DMS 273 (cell line): ENCODE measurements at regions not wholly inside any gene's neighbourhood (a gene's known extent, or its start where the extent isn't known, plus 50 kb on each side); places are given as distances from the start of the nearest gene placed in this dataset.

Experiments used
- DNase-seq: peaks from one replicate; lab custom pipeline; 2025; ENCODE audit not compliant: unreplicated experiment; lab: John Stamatoyannopoulos, UW

DNA sequence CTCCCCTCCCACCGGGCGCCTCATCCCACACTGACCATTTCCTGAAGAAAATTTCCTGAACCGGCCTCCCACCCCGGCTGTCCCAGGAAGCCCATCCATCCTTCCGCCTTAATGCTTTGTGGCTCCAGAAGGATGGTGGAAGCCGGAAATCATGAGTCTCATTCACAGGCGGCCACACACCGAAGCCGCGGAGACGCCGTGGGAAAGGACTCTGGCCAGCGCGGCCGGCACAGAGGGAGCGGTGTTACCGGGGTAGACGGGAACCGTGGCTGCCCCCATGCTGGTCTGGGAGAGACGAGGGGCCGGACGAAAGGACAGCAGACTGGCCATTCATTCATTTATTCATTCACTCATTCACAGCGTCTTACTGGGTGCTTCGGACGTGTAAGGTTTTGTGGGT lies 326.8 kb downstream of the SEC14L1 start:
- no peak for DNase-seq

DNA sequence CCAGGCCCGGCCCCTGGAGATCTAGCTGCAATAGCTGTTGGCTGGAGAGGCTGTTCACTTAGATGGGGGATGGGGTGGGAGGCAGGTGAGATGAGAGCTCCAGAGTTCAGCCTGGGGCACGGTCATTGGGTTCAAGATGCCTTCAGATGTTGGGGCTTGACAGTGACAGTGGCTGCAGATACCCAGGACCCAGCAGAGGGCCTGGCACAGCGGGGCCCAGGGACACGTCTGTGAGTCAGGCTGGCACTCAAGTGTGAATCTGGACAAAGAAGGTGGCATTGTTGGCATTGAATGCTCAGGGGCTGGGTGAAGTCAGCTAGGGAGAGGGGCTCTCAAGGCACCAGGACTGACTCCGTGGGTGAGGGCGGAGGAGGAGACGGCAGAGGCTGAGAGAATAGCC lies 328.1 kb downstream of the SEC14L1 start:
- DNase-seq, result no peak

DNA sequence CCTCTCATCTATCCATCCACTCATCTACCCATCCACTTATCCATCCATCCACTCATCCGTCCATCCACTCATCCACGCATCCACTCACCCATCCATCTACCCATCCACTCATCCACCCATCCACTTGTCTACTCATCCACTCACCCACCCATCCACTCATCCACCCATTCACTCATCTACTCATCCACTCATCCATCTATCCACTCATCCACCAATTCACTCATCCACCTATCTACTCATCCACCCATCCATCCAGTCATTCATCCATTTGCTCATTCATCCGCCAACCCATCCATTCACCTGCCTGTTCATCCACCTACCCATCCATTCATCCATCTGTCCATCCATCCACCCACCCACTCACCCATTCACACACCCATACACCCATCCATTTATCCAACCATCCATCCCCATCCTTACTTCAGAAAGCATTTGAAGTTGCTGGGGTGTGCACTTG lies 329.6 kb downstream of the SEC14L1 start:
- DNase-seq, result no peak

DNA sequence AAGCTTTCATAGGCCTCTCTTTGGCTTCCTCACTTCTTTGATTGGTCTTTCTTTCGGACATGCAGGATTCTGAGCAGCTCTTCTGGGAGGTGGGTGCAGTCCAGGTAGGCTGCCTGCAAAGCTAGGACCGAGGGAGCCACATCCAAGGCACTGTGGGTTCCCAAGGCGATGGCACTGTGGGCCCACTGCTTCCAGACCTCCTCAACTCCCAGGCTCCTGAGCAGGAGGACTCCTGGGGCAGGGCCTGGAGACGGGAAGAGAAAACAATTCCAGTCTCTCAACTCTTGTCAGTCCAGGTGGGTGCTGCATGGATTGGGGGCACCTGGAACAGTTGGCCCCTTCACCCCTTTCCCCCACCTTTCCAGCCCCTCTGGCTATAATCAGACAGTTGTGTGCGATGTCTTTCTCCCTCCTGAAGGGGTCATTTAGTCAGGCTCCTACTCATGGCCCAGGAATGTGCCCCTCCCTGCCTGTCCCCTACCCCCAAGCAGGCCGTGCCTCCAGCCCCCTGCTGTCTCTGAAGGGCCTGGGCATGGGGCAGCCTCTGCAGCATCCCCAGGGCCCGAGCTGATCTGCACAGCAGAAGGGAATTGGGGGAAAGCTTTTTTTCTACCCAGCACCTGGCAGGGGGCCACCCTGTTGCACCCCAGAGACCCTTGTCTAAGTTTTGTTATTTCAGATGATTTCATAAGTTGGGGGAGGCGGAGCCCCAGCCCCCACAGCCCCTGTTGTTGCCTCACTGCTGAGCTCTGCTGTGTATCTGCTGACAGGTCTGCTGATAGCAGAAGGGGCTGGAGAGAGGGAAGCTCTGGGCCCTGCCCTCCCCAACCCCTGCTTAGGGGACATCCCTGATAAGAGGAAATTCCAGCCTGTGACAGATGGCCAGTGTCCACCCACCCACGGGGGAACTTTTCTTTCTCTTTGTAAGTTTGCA lies 330.3 kb downstream of the SEC14L1 start:
- peak; percentile 46 for DNase-seq

DNA sequence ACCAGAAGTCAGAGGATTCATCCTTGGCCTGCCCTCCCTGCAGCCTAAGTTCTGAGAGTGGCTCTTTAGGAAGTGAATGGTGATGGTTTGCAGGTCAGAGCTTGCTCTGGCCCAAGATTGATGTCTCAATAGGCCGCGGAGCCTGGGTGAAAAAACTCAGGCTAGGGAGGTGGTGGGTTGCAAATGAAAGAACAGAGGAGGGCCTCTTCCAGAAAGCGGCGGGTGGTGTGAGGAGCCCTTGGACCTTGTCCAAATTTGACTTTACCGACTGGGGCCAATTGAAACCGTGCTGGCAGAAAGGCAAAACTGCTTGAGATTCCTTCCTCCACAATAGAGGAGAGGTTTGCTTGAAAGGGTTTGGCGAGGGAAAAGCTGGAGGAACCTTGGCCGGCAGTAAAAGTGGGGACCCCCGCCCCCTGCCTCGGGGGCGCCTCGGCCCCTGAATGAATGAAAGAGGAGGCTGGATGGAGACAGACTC lies 331.3 kb downstream of the SEC14L1 start:
- DNase-seq, result peak; percentile 89

DNA sequence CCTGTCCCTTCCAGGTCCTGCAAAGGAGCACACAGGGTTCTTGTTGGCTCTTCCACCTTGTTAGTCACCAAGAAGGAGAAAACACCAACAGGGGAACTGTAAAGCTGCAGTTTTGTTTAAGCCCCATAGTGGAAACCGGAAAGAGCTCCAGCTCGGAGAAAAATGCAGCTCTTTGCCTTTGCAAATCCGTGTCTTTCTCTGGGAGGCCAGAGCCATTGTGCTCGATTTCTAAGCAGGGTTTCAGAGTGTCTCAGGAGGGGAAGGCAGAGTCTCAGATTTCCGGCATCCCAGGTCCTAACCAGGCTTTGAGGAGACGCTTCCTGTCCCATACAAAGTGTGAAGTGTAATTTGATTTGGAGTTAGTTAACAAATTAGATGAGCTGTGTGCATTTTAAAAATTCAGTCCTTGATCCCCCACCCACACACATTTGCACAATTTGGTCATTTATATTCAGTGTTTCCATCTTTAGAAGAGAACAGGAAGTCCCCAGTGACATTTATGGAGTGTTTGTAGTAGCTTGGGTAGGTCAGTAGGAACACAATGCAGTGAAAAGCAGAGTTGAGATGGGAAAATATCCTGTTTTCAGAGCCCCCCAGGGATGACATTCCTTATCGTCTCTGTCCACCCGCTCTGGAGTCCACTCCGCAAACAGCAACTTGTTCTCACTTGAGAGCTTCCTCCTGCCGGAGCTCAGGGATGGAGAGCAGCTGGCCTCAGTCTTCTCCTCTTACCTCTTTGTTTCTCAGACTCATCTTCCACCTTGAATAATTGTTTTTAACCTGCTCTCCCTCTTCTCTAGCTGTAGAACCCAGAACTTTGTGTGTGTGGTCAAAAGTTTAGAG lies 331.9 kb downstream of the SEC14L1 start:
- DNase-seq, result peak; percentile 50

DNA sequence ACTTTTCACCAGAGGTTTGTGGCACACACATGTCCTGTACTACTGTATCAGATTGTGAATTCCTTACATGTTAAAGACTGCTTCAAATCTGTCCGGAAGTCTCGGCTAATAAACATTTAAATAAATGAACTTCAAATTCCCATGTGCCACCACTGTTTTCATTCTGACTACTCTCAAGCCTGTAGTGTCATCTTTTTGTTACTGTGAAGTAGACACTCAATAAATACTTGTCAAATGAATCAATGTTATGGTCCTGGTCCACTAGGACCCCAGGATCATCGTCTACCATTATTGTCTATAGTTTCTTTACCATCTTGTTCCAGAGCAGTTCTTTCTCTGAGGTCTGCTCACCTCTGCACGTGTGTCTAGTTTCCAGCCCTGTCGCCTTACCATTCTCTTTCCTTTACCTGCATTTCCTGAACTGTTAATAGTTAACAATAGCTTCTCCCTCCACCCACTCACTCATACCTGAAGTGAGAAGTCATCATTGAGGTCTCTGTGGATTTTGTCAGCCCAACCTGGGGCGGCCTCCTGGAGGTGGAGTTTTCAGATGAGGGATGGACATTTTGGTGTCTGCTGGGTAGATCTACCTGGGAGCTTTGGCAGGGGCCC lies 333.0 kb downstream of the SEC14L1 start:
- DNase-seq, result no peak

DNA sequence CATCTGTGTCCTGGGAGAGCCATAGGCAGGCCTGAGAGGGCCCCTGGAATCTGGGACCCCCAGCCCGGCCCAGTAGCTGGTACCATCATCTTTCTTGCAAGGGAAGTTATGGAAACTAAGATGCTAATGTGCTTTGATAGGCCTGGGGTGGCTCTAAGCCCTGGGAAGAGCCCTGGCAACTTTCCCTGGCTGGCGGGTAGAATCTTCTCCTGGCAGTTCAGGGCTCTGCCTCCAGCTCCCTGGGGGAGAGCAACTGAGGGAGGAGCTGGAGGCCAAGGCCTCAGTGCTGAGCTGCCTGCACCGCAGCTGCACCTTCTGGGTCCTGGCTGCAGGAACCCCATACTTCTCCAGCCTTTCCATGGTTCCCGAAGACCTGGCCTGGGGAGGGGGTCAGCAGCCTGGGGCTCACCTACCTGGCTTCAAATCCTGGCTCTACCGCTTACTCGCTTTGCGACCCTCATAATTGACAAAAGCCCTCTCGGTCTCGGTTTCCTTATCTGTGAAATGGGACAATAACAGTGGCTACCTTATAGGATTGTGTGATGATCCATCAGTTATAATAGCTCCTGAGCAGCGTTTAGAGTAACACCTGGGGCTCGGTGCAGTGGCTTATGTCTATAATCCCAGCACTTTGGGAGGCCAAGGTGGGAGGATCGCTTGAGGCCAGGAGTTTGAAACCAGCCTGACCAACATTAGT lies 333.7 kb downstream of the SEC14L1 start:
- peak; percentile 48 for DNase-seq

DNA sequence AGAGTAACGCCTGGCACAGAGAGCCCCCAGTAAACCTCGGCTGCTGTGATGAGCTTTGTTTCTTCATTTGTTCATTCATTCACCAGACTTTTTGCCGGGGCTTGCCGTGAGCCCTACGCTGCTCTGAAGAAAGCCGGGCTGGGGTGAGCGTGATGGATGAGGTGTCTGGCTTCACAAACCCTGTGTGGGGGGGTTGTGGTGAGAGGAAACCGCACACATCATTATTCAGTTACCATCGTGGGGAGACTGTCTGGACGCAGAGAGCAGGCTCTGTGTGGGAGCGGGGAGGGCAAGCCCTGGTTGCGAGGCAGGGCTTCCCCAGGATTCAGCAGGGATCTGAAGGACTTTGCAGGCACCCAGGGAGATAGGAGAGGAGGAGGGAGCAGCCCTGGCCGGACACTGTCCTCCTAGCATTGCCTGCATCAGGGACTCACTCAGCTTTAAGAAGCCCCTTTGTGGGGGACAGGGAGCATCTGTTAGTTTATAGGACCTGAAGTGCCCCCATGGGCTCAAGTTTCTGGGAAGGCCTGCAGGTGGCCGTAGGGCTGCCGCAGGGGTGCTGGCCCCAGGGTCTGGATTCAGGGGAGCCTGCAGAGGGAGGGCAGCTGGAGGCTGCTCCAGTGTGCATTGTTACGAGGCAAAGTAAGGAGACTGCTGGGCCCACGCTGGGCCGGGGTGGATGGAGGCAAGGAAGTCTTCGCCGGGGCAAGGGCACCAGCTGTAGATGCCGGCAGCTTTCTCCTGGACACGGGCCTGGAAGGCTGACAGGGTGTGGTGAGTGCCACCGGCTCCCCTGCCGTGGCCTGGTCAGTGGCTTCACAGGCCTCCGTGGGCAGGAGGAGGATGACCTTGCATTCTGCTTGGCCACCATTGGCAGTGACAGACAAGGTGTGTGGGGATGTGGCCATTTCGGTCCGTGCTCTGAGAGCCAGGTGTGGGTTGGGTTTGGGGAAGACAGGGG lies 334.5 kb downstream of the SEC14L1 start:
- no peak for DNase-seq

DNA sequence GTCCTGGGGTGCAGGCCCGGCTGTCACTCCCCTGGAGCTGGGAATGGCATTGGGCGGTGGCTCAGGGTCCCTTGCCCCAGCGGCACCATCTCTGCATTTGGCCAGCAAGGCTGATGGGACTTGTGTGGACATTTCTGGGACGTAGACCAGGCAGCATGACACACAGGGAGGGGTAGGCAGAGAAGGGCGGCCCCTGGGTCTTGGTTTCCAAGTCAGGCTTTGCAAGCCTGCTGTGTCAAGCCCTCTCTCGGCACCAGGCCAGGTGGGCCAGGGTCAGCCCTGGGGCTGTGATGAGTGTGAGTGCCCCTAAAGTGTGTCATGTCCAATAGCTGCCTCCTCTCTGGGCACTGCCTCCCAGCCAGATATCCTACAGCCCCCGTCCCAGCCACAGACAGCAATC lies 335.2 kb downstream of the SEC14L1 start:
- DNase-seq, result no peak

DNA sequence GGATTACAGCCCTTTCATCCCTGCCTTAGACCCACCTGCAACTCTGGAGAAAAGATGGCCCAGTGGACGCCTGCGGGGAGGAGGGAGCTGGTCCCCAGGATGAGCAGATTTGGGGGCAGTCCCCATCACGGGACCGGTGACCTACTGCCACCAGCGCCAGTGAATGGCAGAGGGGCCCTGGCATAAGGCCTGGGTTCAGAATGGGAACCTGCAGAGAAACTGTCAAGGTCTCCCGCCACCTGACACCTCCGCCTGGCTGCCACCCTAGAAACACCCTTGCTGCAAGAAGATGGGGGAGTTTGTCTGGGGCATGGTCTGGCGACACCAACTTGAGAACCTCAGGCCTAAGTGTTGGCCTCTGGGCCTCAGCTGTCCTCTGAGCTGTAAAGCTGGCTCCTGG lies 335.7 kb downstream of the SEC14L1 start:
- DNase-seq, result no peak

DNA sequence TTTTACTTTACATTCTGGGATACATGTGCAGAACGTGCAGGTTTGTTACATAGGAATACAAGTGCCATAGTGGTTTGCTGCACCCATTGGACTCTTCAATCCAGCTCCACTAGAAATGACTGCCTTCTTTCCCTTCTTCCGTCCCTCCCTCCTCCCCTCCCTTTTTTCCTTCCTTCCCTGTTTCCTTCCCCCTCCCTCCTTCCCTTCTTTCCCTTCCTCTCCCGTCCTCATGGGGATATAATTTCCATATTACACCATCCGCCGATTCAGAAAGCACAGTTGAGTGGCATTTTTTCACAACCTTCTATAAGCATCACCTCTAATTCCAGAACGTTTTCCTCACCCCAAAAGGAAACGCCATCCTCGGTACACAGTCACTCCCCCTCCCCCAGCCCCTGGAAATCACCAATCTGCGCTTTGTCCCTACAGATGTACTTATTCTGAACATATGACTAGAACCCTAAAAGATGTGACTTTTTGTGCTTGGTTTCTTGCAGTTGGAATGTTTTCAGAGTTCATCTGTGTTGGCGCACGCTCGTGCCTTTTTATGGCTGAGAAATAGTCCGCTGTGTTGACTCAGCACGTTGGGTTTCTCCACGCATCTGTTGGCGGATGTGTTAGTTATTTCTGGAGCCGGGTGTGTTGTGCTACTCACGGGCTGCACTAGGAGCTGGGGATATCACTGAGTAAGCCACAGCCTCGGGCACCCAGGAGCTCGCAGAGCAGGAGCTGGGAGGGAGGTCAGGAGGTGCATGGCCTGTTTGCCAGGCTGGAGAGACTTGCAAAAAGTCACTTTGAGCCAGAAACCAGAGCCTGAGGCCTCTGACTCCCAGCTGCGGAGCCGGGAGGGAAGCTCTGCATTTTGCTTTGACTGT lies 336.4 kb downstream of the SEC14L1 start:
- no peak for DNase-seq

DNA sequence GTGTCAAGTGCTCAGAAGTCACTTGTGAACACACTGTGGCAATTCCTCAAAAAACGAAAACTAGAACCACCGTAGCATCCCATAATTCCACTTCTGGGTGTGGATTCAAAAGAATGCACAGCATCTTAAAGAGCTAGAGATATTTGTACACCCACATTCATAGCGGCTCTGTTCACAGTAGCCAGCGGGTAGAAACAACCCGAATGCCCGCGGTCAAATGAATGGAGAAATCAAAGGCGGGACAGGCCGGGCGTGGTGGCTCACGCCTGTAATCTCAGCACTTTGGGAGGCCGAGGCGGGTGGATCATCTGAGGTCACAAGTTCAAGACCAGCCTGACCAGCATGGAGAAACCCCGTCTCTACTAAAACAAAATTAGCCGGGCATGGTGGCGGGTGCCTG lies 337.5 kb downstream of the SEC14L1 start:
- no peak for DNase-seq

DNA sequence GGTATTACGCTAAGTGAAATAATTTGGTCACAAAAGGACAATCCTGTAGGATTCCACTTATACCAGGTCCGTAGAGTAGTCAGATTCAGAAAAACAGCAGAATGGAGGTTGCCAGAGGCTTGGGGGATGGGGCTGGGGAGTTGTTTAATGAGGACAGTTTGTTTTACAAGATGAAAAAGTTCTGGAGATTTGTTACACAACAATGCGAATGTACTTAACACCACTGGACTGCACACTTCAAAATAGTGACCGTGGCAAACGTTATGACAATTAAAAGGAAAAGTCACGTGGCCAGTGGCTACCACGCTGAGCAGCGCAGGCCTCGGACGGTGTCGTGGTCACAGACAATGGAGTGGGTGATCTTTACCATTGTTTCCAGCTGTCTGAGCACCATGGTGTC lies 338.1 kb downstream of the SEC14L1 start:
- no peak for DNase-seq

DNA sequence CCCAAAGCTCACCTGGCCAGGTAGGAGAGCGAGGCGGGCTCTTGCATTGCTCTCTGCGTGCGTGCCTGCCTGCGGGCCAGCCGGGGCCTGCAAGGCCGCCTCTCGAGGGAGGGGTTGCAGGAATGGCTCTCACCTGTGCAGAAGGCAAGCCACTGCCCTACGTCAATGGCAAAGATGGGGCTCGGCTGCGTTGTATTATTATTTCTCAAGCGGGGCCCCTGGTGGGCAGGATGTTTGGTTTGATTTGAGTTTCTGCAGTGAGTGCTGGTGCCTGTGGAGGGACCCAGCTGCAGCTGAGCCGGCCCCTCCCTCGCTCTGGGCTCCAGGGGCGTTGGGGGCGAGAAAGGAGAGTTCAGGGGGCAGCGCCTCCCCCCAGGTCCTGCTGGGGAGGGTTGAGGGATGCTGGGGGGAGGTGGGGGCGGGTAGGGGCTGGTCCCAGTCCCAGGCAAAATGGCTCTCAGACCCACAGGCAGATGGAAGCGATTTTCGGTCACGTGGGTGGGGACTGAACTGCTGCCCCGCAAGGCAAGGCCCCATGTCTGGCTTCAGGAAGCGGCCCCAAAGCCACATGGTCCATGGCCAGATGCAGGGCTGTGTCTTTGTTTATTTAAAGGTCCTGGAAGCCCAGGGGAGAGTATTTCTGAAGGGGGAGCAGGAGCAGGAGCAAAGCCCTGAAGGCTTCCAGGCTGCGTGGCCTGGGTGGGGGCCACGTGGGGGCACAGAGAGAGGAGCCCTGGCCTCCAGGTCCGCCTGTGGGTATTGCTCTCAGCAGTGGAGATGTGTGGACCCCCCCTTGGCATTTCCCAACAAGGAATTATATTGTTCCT lies 338.8 kb downstream of the SEC14L1 start:
- DNase-seq, result peak; percentile 60

DNA sequence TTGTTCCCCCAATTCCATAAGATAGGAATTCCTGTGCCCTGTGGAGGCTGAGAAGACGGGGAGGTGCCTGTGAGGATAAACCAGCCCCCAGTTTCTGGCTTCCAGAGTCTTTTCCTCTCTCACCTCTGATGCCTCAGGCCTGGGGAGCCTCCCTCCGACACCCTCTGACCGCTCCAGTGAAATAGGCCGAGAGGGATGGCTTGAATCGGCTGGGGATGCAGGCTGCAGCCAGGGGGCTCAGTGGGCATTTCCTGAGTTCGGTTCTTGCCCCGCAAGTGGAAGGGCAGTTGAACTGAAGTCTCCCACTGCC lies 339.4 kb downstream of the SEC14L1 start:
- DNase-seq, result no peak

DNA sequence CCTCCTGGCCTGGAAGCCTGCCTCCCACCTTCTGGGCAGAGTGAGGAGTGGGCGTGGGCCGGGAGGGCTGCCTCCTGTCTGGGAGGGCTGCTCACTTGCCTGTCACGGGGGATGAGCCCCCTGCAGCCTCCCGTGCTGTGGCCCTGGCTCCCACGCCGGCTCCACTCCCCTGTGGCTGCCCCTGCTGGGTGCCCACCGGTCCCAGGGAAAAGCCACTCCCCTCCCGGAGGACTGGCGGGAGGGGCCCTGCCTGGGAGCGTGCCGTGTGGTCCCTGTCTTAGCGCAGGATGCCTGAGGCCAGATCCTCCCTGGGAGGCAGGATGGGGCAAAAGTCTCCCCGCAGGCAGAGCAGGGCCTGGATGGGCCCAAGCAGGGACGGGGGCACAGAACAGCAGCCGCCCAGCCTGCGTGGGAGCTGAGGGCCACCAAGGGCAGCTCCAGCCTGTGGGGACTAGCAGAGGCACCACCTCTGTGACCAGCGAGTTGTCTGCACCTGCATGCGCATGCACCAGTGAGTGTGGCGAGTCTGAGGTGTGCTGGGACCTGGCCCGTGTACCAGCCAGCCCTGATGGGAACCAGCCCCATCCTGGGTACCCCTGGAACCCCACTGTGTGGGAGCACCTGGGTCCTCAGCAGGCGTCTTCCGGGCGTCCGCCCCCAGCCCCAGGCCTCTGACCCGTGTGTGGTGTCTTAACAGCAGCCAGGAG lies 339.9 kb downstream of the SEC14L1 start:
- DNase-seq, result no peak
